HG03460 (cell line): ENCODE measurements at regions not wholly inside any gene's neighbourhood (a gene's known extent, or its start where the extent isn't known, plus 50 kb on each side); places are given as distances from the start of the nearest gene placed in this dataset.

Experiments used
- ATAC-seq: cut with Tn5 transposase; IDR thresholded peaks from one replicate; pipeline ENCODE4 v1.9.1; 2021; ENCODE audit not compliant: unreplicated experiment

DNA sequence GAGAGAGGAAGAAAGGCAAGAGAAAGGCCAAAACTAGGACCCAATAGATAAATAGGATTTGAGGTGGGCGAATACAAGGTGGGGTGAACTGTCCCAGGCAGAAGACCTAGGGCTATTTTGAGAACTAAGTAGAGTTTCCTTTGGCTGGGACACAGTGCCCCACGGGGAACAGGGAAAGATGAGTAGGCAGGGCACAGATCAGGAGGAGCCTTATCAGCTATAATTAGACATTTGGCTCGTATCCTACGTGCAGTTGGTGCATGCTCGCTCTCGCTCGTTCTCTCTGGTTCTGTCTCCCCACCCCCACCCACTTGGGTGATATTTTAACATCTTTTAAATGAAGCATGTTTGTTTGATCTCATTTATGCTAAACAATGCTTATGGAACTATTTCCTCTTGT lies 235.0 kb upstream of the JUN start:
- no peak for ATAC-seq

DNA sequence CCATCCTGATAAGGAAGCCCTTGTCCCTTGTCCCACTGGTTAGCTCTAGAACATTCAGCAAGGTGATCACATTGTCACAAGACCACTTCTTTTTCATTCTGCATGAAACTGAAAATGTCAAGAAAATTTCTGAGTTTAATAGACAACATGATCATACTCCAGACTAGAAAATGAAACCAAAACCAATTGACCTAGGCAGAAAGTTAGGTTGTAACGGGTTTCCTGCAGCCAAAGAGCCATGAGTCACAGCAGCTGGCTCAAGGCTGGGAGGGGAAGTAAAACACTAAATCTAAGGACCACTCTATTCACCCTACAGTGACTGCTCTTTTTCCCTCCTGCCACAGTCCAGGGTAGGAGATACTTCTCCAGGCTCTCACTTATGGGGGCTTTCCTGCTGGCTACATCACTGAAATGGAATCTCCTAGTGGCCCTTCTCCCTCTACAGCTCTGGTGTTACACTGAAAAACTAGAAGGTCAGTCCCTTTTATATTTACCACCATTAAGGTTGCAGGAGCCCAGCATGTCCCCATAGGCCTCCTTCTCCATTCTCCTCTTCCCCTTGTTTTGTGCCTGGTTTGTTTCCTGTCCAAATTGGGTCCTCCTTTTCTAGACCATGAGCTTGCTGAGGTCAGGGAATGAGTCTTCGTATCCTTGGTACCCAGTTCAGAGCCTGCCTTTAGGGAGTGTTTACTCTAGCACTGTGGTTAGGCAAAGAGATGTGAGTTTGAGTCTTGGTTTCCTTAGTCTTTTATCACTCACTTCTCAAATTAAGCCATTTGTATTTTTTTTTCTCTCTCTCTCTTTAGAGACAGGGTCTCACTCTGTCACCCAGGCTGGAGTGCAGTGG lies 236.5 kb upstream of the JUN start:
- ATAC-seq = peak; percentile 89

DNA sequence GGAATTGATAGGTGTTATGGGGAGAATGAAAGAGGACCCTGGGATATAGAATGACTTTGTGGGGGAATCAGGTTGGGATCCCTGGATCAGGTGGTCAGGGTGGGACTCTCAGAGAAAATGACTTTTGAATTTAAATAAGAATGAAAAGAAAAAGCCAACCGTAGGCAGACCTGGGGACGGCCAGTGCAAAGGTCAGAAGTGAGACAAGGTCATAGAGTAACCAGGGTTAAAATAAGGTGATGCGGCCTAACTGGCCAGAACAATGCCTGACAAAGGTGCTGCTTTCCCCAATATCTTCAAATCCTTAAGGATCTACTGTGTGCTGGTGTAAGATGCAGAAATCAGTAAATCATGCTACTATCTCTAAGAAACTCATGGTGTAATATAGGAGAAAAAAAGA lies 238.4 kb upstream of the JUN start:
- ATAC-seq = no peak

DNA sequence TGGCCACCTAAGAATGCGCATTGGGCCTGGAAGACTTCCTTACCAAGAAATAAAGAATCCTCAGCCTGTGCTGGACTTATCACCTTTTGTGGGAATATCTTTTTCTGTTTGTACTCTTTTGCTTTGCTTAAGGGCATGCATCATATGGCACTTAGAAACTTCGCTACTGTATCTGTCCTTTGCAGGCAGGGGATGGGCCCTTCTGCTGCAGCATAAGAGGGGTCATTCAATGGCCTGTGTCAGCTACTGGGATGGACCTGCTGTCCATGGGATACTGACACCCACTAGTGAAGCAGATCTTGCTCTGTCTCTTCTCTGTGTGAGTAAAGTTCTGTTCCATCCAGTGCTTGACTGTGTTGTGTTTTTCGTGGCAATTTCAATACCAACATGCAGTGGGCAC lies 239.0 kb upstream of the JUN start:
- ATAC-seq = no peak

DNA sequence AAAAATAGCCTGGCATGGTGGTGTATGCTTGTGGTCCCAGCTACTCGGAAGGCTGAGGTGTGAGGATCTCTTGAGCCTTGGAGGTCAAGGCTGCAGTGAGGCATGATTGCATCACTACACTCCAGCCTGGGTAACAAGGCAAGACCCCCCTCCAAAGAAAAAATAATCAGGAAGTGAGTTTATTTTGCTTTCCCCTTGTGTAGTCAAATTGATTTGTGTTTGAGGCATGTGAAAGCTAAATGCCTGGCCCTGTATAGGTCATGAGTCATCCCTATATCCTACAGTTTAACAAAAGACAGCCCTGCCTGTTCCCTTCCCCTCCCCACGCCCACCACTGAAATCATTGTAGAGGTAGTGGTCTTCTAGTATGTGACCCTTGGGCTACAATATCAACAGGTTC lies 241.4 kb upstream of the JUN start:
- no peak for ATAC-seq

DNA sequence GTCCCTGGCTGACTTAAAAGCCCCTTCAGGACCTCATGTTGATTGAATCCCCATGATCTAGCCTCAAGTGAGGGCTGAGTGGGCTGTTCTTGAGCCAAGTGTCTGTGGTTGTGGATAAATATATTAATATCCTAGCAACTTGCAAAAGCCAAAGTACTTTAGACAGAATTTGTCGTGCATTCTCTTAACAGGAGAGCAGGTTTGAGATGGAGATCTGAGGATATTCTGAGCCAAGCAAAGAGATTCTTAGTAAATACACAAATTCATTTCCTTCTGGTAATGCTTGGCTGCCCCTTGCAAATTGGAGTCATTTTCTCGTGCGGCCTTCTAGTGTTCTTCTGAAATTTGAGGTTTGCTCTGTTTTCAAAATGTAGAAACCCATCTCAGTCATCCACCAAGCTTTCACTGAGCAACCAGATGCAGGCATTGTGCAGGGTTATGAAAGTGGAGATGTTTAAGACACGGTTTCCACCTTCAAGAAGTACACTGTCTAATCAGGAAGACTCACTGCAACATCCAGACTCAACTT lies 242.1 kb upstream of the JUN start:
- peak; percentile 89 for ATAC-seq

DNA sequence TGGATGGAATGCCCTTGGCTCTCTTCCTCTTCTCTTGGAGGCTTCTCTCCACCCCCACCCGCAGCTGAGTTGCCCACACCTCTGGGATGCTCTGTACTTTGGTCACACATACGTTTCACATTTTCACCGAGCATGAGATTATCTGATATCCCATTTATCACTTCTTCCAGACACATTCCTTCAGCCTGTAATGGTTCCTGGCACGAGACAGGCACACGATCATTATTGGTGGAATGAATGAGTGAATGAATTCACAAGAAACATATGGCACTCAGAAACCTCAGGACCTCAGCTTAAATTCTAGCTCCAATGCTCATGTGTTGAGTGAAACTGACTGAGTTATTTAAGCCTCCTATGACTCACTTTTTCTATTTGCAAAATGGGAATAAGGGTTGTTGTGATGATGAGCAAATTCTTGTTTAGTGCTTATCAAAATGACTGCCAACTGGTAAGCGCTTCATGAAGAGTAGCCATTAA lies 242.7 kb upstream of the JUN start:
- peak; percentile 15 for ATAC-seq

DNA sequence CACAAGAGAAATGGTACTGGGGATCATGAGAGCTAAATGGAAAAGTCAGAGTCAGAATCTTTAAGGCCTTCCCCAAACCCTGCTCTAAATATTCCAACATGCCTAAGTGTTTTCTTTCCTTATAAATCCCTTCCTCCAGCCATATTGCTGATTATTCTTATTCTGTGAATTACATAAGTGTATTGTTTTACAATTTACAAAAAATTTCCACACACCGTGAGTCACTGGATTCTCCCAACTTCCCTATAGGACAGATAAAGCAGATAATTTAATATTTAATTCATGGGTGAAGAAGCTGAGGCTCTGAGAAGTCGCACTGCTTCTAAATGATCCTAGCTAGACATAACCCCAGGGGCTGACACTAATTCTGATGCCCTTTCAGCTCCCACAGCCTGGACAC lies 243.3 kb upstream of the JUN start:
- ATAC-seq = no peak

DNA sequence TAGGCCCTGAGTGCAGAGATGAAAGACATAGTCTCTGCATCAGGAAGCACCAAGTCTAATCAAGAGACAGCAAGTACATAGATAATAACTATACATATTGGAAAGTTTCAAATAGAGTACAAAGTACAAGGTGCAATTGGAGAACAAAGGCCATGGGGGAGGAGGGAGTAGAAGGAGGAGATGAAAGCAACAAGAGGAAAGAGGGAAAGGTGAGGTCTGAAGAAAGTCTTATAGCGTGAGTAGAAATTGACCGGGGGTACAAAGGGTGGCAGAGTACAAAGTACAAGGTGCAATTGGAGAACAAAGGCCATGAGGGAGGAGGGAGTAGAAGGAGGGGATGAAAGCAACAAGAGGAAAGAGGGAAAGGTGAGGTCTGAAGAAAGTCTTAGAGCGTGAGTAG lies 244.2 kb upstream of the JUN start:
- no peak for ATAC-seq

DNA sequence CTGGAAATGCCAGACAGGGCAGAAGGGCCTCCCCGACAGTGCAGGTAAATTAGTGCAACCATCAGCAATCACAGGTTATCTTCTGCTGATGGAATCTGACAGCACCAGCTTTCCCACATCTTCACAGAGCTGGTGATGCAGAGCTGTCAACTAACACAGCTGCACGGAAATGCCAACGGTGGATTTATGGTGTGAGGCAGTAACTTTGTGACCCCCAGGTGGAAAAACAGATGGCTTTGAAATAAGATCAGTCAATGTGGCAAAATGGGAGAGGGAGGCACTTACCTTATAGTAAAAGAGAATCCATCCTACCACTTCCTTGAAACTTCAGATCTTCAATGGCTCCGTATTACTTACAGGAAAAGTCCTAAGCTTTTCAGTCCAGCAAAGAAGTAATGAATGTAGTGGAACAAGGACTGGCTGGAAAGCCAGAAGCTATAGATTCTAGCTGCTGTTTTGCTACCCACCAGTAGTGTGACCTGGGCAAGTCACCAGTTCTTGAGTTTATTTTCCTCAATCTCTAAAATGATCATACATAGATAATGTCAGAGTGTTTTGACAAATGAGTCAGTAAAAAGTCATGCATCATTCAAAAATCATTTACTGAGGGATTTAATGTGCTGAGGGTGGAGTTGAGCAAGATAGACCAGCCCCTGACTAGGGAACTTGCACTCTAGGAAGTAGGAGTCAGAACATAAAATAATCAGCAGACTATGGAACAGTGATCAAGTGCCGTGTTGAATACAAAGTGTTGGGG lies 245.7 kb upstream of the JUN start:
- ATAC-seq = no peak

DNA sequence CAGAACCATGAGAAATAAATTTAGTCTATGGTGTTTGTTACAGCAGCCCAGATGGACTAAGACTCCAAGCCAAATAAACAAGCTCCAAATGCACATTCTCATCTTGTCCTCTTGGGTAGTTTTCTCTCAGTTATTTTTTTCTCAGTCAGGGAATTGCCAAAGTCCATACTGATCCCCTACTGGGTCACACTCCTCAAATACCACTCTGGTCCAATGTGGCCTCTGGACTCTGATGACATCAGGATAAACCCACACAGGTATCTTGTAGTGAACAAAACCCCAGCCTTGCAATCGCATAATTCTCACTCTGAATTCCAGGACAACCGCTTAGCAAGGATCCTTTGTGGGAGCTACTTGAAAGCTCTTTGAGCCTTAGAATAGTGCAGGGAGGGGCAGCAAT lies 248.4 kb upstream of the JUN start:
- ATAC-seq = no peak

DNA sequence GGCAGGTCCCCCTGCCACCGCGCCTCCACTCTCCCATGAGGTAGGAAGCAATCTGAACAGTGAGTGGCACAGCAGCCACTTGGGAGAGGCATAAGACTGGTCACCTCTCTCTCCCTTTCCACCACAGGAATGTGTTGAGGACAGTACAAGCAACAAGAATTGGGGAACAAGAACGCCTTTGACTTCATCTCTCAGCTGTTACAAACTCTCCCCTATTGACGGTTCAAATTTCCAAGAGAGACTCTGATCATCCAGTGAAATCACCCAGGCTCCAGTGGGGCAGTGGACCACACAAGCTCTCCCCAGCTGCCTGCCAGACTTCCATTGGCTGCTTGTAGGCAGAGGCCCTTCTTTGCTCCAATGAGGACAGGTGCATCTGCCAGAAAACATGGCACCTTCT lies 249.9 kb upstream of the JUN start:
- ATAC-seq = no peak

DNA sequence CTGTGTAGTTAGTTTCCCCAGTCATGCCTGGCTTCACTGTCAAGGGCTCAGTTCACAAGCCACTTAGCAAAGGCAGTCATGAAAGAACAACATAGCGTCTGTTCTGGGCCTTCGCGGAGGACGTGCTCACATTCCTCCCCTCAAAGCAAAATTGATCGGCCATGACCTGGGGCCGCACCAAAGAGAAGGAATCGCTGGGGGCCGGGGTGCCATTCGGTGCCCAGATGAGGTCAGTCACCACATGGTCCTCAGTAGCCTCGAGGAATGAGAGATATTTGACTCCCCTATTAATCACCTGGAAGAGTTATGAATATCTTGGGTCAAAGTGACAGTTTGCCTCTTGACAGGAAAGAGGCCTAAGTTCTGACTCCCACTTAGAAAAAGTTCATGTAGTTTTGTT lies 251.1 kb upstream of the JUN start:
- no peak for ATAC-seq

DNA sequence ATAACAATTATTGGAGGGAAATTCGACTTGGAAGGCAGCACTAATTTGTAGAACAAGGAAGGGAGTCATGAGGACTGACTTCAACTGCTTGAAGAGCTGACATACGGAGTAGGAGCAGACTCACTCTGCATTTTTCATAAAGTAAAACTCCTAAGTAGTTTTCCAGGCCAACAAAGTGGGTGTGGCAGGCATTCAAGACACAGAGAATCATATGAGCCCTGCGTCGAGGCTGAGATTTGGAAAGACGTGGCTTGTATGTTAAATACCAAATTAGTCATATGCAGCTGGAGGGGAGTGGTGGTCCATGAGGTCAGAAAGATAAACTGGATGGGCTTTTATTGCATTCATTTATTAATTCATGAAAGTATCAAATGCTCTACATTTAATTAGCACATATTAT lies 255.7 kb upstream of the JUN start:
- no peak for ATAC-seq

DNA sequence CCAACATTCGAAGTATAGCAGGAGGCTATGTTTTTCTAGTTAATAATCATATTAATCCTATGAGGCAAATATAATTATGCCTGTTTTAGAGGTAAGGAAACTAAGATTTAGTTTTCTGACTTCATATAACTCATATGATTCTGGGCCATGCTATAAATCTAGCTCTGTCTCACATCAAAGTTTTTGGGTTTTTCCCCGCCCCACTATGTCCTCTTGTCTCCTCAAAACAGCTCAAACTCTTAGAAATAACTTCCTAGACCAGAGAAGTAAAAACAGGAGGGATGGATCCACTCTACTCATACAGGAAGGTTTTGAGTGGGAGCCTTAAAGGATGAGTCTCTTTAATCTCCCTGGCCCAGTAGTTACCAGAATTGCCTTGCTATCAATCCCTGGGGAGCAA lies 256.4 kb upstream of the FGGY start:
- ATAC-seq = no peak

DNA sequence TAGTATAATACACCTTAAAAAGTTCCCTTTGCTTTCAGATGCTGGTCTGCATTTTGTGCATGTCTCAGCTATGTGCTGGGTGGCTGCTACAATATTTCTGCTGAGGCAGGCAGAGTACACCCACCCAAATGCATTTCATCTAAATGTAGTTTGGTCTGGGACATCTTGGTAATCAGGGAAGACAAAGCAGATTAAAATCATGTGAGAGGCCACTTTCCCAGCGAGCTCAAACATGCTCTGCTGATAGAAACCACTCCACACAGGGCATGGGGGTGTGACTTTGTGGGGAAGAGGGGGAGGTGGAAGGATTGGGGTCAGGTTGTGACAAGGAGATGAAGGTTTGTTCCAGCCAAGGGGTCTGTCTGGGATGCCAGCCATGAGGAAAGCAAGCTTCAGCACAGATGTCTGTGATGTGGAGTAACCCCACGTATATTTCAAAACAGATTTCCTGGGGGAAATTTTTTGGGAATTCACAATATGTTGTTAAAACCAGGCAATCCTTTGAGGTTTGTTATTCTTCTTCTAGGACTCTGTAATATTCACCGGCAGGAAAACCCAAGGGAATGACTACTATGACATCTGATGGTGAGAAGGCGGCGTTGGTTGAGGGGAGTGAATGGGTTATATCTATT lies 255.1 kb upstream of the FGGY start:
- ATAC-seq = no peak

DNA sequence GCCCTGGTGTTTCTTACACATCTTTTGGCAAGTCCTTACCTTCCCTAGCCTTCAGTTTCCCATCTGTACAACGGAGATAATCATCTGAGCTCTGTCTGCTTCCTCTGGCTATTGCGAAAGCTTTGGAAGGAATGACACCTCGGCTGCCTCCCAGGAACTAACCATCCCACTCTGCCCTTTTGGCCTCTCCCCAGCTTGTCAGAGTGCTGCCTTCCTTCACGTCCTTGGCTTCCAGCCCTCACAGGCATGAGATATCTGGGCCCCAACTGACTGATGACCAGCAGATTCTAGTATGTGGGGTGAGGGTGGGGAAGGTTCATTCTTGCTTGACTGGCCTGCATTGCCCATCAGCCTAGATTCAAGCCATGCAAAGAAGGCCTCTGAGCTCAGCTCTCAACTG lies 253.1 kb upstream of the FGGY start:
- no peak for ATAC-seq

DNA sequence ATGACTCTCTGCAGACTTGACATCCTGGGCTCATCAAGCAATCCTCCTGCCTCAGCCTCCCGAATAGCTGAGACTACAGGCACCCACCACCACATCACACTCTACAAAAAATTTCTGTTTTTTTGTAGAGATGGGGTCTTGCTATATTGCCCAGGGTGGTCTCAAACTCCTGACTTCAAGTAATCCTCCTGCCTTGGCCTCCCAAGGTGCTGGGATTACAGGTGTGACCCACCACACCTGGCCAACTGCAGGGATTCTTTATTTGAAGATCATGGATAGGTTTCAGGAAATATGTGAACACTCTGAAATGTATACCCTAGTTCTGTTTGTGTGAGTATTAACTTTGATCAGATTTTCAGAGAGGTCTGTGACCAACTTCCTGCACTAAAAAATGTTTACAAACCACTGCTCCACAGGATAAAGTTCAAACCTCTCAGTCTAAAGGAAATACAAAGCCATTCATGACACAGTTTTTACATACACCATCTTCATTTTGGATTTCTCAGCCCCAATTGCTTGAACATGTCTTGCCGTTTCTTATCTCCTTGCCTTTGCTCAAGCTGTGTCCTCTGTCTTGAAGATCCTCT lies 252.3 kb upstream of the FGGY start:
- no peak for ATAC-seq

DNA sequence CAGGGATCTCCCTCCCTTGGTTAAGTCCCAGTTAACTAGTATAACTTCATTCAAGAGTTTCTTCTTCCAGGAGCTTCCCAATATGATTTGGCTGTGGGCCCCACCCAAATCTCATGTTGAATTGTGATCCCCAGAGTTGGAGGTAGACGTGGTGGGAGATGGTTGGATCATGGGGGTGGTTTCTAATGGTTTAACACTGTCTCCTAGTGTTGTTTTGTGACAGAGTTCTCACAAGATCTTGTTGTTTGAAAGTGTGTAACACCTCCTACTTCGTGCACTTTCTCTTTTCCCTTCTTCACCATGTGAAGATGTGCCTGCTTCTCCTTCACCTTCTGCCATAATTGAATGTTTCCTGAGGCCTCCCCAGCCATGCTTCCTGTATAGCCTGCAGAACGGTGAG lies 251.8 kb upstream of the FGGY start:
- ATAC-seq = no peak

DNA sequence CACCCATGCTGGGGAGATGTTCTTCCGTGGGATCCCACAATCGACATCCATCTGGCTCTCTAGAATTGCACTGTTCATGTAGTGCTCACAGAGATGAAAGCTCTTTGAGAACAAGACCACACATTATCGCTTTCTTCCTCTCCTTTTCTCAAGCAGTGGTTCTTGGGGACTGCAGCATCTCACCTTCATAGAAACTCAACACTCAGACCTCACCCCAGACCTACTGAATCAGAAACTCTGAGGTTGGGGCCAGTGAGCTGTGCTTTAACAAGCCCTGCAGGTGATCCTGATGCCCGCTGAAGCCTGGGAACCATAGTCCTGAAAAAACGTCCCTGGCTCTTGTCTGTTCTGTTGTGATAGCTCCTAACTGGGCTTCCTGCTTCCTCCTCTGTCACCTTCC lies 251.3 kb upstream of the FGGY start:
- no peak for ATAC-seq

DNA sequence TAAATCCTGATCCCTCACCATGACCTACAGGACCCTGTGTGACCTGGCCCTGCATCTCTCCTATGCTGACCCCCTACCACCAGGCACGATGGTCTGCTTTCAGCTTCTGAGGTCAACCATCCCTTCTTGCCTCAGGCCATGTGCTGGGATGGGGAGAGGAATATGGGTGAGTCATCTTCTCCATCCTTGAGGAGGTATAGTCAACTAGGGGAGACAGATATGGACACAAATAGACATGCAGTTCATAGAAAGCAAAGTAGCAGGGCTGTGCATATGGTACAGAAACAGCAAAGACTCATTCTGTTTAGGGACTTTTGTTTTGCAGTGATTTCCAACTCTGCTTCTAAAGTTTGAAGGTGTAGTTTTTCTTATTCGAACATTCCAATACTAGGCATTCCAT lies 250.8 kb upstream of the FGGY start:
- no peak for ATAC-seq
